Vagina (tissue), 2 donors: ENCODE measurements at regions not wholly inside any gene's neighbourhood (a gene's known extent, or its start where the extent isn't known, plus 50 kb on each side); places are given as distances from the start of the nearest gene placed in this dataset.

Source experiments
- POLR2AphosphoS5 ChIP-seq, 2 donors: sonication (generic); formaldehyde crosslinking; IDR thresholded peaks; one replicate each; pipeline ENCODE4 v1.9.0; 2017; ENCODE audit warnings: antibody characterized with exemption in 2 of 2, mild to moderate bottlenecking in 2 of 2, low read depth in 1 of 2; ENCODE audit not compliant: insufficient read depth in 1 of 2
- TF ChIP-seq, protein P1 (sequence below), 3 experiments: fragments of 450-650 bp in 2 of 3; fragments of 200-600 bp in 1 of 3; sonication (generic) in 1 of 3; IDR thresholded peaks; one replicate each; pipeline ENCODE4 v1.5.1; 2017 to 2019; ENCODE audit warnings: antibody characterized with exemption in 3 of 3, mild to moderate bottlenecking in 2 of 3, moderate library complexity in 2 of 3

- TF ChIP-seq, protein P1, sequence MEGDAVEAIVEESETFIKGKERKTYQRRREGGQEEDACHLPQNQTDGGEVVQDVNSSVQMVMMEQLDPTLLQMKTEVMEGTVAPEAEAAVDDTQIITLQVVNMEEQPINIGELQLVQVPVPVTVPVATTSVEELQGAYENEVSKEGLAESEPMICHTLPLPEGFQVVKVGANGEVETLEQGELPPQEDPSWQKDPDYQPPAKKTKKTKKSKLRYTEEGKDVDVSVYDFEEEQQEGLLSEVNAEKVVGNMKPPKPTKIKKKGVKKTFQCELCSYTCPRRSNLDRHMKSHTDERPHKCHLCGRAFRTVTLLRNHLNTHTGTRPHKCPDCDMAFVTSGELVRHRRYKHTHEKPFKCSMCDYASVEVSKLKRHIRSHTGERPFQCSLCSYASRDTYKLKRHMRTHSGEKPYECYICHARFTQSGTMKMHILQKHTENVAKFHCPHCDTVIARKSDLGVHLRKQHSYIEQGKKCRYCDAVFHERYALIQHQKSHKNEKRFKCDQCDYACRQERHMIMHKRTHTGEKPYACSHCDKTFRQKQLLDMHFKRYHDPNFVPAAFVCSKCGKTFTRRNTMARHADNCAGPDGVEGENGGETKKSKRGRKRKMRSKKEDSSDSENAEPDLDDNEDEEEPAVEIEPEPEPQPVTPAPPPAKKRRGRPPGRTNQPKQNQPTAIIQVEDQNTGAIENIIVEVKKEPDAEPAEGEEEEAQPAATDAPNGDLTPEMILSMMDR (IDR thresholded peaks at IDR 0.05): no peak
- TF ChIP-seq POLR2AphosphoS5 (IDR thresholded peaks at IDR 0.05; ENCODE audit: insufficient read depth in 1 of 2, low read depth in 1 of 2): no peak
These were observed 420.5 kb downstream of the KLF5 start for GRCh38 chr13:73479351-73479750.
